Duodenal mucosa (tissue), 2 donors: ENCODE measurements at regions not wholly inside any gene's neighbourhood (a gene's known extent, or its start where the extent isn't known, plus 50 kb on each side); places are given as distances from the start of the nearest gene placed in this dataset.

Experiments used
- H3K27ac ChIP-seq: one replicate; pipeline ENCODE4 v1.7.0; 2013; ENCODE audit warnings: low read depth, low read length
- H3K27me3 ChIP-seq, 2 donors: one replicate each; pipeline ENCODE4 v1.7.0; 2013; ENCODE audit warnings: low read length in 2 of 2, control low read depth in 1 of 2; ENCODE audit not compliant: insufficient read depth in 2 of 2, control insufficient read depth in 1 of 2
- H3K36me3 ChIP-seq, 2 donors: one replicate each; pipeline ENCODE4 v1.7.0; 2013; ENCODE audit warnings: low read length in 2 of 2, control low read depth in 1 of 2; ENCODE audit not compliant: insufficient read depth in 2 of 2, control insufficient read depth in 1 of 2
- H3K4me1 ChIP-seq, 2 donors: one replicate each; pipeline ENCODE4 v1.7.0; 2013; ENCODE audit warnings: low read length in 2 of 2, control low read depth in 1 of 2; ENCODE audit not compliant: insufficient read depth in 2 of 2, control insufficient read depth in 1 of 2
- H3K4me3 ChIP-seq, 2 donors: one replicate each; pipeline ENCODE4 v1.7.0; 2013; ENCODE audit warnings: low read length in 2 of 2, low read depth in 1 of 2
- H3K9ac ChIP-seq, 2 donors: one replicate each; pipeline ENCODE4 v1.7.0; 2013; ENCODE audit warnings: low read length in 2 of 2, low read depth in 1 of 2
- H3K9me3 ChIP-seq, 2 donors: one replicate each; pipeline ENCODE4 v1.7.0; 2013; ENCODE audit warnings: low read length in 2 of 2, control low read depth in 1 of 2; ENCODE audit not compliant: control insufficient read depth in 1 of 2

- H3K9me3 ChIP-seq: no peaks in the 10 kb centered on the region
- H3K4me1 ChIP-seq: no peaks in the 10 kb centered on the region
- no peak overlapping the region for H3K9ac ChIP-seq
- no peaks in the 10 kb centered on the region for H3K36me3 ChIP-seq
- H3K27me3 ChIP-seq: no peaks in the 10 kb centered on the region
- H3K27ac ChIP-seq: no peak overlapping the region
- no peak overlapping the region for H3K4me3 ChIP-seq
Observed at GRCh38 chr15:93294896-93295295, 205.9 kb upstream of the RGMA start.

- Histone ChIP-seq H3K27ac (no peak overlapping the region), H3K9ac (no peak overlapping the region), H3K4me3 (no peak overlapping the region), H3K27me3 (no peaks in the 10 kb centered on the region), H3K36me3 (no peaks in the 10 kb centered on the region), H3K9me3 (no peaks in the 10 kb centered on the region), H3K4me1 (no peaks in the 10 kb centered on the region)
Observed at GRCh38 chr15:93294066-93294465, 205.1 kb upstream of the RGMA start.

GRCh38 chr15:93291380-93291779, 202.4 kb upstream of the RGMA start:
- Histone ChIP-seq H3K27me3 (no peaks in the 10 kb centered on the region), H3K27ac (no peak overlapping the region), H3K4me1 (no peaks in the 10 kb centered on the region), H3K9ac (no peak overlapping the region), H3K9me3 (no peaks in the 10 kb centered on the region), H3K36me3 (no peaks in the 10 kb centered on the region), H3K4me3 (no peak overlapping the region)

GRCh38 chr15:93290618-93290946, 201.6 kb upstream of the RGMA start:
- Histone ChIP-seq H3K27ac (no peak overlapping the region), H3K36me3 (no peaks in the 10 kb centered on the region), H3K9ac (no peak overlapping the region), H3K27me3 (no peaks in the 10 kb centered on the region), H3K4me3 (no peak overlapping the region), H3K9me3 (no peaks in the 10 kb centered on the region), H3K4me1 (no peaks in the 10 kb centered on the region)

GRCh38 chr15:93289941-93290617, 201.1 kb upstream of the RGMA start:
- no peaks in the 10 kb centered on the region for H3K9me3 ChIP-seq
- H3K9ac ChIP-seq: no peak overlapping the region
- H3K27ac ChIP-seq: no peak overlapping the region
- H3K4me3 ChIP-seq: no peak overlapping the region
- H3K36me3 ChIP-seq: no peaks in the 10 kb centered on the region
- no peaks in the 10 kb centered on the region for H3K27me3 ChIP-seq
- H3K4me1 ChIP-seq: no peaks in the 10 kb centered on the region

GRCh38 chr15:93288728-93289294, 199.8 kb upstream of the RGMA start:
- Histone ChIP-seq H3K9ac (no peak overlapping the region), H3K27ac (no peak overlapping the region), H3K27me3 (no peaks in the 10 kb centered on the region), H3K4me3 (no peak overlapping the region), H3K9me3 (no peaks in the 10 kb centered on the region), H3K4me1 (no peaks in the 10 kb centered on the region), H3K36me3 (no peaks in the 10 kb centered on the region)

- H3K36me3 ChIP-seq: no peaks in the 10 kb centered on the region
- H3K27me3 ChIP-seq: no peaks in the 10 kb centered on the region
- no peaks in the 10 kb centered on the region for H3K4me1 ChIP-seq
- H3K4me3 ChIP-seq: no peak overlapping the region
- no peaks in the 10 kb centered on the region for H3K9me3 ChIP-seq
- H3K27ac ChIP-seq: no peak overlapping the region
- H3K9ac ChIP-seq: no peak overlapping the region
Observed at GRCh38 chr15:93286446-93286845, 197.4 kb upstream of the RGMA start.

GRCh38 chr15:93283854-93284253, 194.8 kb upstream of the RGMA start:
- Histone ChIP-seq H3K9ac (no peak overlapping the region), H3K4me1 (peaks cover 0 to 4% of the 10 kb centered on the region in 2 donors), H3K4me3 (no peak overlapping the region), H3K36me3 (no peaks in the 10 kb centered on the region), H3K9me3 (no peaks in the 10 kb centered on the region), H3K27me3 (no peaks in the 10 kb centered on the region), H3K27ac (no peak overlapping the region)

GRCh38 chr15:93282808-93283207, 193.8 kb upstream of the RGMA start:
- H3K27ac ChIP-seq: no peak overlapping the region
- H3K36me3 ChIP-seq: no peaks in the 10 kb centered on the region
- H3K4me3 ChIP-seq: no peak overlapping the region

GRCh38 chr15:93278783-93279182, 189.8 kb upstream of the RGMA start:
- no peak overlapping the region for H3K27ac ChIP-seq
- H3K9me3 ChIP-seq: no peaks in the 10 kb centered on the region
- H3K4me1 ChIP-seq: peaks cover 0 to 4% of the 10 kb centered on the region in 2 donors
- no peaks in the 10 kb centered on the region for H3K36me3 ChIP-seq
- no peak overlapping the region for H3K9ac ChIP-seq
- H3K4me3 ChIP-seq: no peak overlapping the region
- no peaks in the 10 kb centered on the region for H3K27me3 ChIP-seq

More at GRCh38 chr15:93282808-93283207, 193.8 kb upstream of the RGMA start:
- H3K4me1 ChIP-seq: peaks cover 0 to 4% of the 10 kb centered on the region in 2 donors
- H3K27me3 ChIP-seq: no peaks in the 10 kb centered on the region
- no peak overlapping the region for H3K9ac ChIP-seq
- H3K9me3 ChIP-seq: no peaks in the 10 kb centered on the region
